WTC11 (cell line): ENCODE measurements at regions not wholly inside any gene's neighbourhood (a gene's known extent, or its start where the extent isn't known, plus 50 kb on each side); places are given as distances from the start of the nearest gene placed in this dataset.
A peak's percentile ranks its signal among the peaks of the same experiment; 100 is the strongest.

ENCODE experiments used
- ATAC-seq: fragments of 200-7000 bp; cut with Tn5 transposase; 2 replicates; pipeline ENCODE4 v1.10.0; 2021; ENCODE audit warnings: mild to moderate bottlenecking, moderate library complexity
- CTCF ChIA-PET: fragments of 300-600 bp; sonication (Branson Sonifier 250); formaldehyde crosslinking; loops from one replicate; lab custom pipeline; 2021; ENCODE audit warnings: antibody characterized with exemption; lab: Charles Lee
- POLR2A ChIA-PET: fragments of 350-600 bp; sonication (Branson Sonifier 250); formaldehyde crosslinking; loops from one replicate; lab custom pipeline; 2021; ENCODE audit warnings: antibody characterized with exemption; lab: Charles Lee
- DNase-seq: peaks from one replicate; pipeline ENCODE4 v3.0.0; 2021; ENCODE audit warnings: low spot score
- H3K27ac Mint-ChIP-seq: 2 replicates; pipeline ENCODE4 v1.8.0; 2021; ENCODE audit warnings: mixed read lengths
- H3K27me3 Mint-ChIP-seq: 2 replicates; pipeline ENCODE4 v1.8.0; 2021; ENCODE audit warnings: low read depth, mild to moderate bottlenecking, moderate library complexity, mixed read lengths
- H3K36me3 Mint-ChIP-seq: 2 replicates; pipeline ENCODE4 v1.8.0; 2021; ENCODE audit warnings: mixed read lengths
- H3K4me1 Mint-ChIP-seq: 2 replicates; pipeline ENCODE4 v1.8.0; 2022; ENCODE audit warnings: mixed read lengths
- H3K4me3 Mint-ChIP-seq: 2 replicates; pipeline ENCODE4 v1.8.0; 2021; ENCODE audit warnings: mild to moderate bottlenecking, moderate library complexity, mixed read lengths
- H3K9me3 Mint-ChIP-seq: 2 replicates; pipeline ENCODE4 v1.8.0; 2021; ENCODE audit warnings: mixed read lengths
- AFF4 ChIP-seq: sonication (generic); formaldehyde crosslinking; IDR thresholded peaks from 2 replicates; pipeline ENCODE4 v1.8.1; 2023; ENCODE audit warnings: mild to moderate bottlenecking, missing genetic modification reagents, borderline replicate concordance
- AR ChIP-seq: fragments of 250-450 bp; sonication (Bioruptor Pico); IDR thresholded peaks from 2 replicates; pipeline ENCODE4 v1.9.0; 2021; ENCODE audit warnings: mild to moderate bottlenecking
- ARID4B ChIP-seq: sonication (generic); formaldehyde crosslinking; IDR thresholded peaks from 2 replicates; pipeline ENCODE4 v1.8.0; 2023; ENCODE audit warnings: missing genetic modification reagents, mild to moderate bottlenecking, borderline replicate concordance
- ETV6 ChIP-seq: sonication (generic); formaldehyde crosslinking; IDR thresholded peaks from 2 replicates; pipeline ENCODE4 v1.8.1; 2022; ENCODE audit warnings: mild to moderate bottlenecking, missing genetic modification reagents
- PRDM15 ChIP-seq: sonication (generic); formaldehyde crosslinking; IDR thresholded peaks from 2 replicates; pipeline ENCODE4 v1.8.0; 2022; ENCODE audit warnings: missing genetic modification reagents
- SP1 ChIP-seq: sonication (generic); formaldehyde crosslinking; conservative IDR thresholded peaks from 2 replicates; pipeline ENCODE4 v1.8.1; 2022; ENCODE audit warnings: missing genetic modification reagents
- TEAD1 ChIP-seq: sonication (generic); formaldehyde crosslinking; IDR thresholded peaks from 2 replicates; pipeline ENCODE4 v1.8.0; 2022; ENCODE audit warnings: mild to moderate bottlenecking, missing genetic modification reagents
- TP53 ChIP-seq: sonication (generic); formaldehyde crosslinking; IDR thresholded peaks from 2 replicates; pipeline ENCODE4 v1.8.1; 2023; ENCODE audit warnings: mild to moderate bottlenecking, missing genetic modification reagents
- ZBTB21 ChIP-seq: sonication (generic); formaldehyde crosslinking; IDR thresholded peaks from 2 replicates; pipeline ENCODE4 v1.8.1; 2023; ENCODE audit warnings: mild to moderate bottlenecking, missing genetic modification reagents, borderline replicate concordance
- ZMAT4 ChIP-seq: fragments of 250-450 bp; sonication (Bioruptor Pico); IDR thresholded peaks from 2 replicates; pipeline ENCODE4 v1.9.0; 2021; ENCODE audit warnings: mild to moderate bottlenecking
- ZNF396 ChIP-seq: fragments of 250-450 bp; sonication (Bioruptor Pico); IDR thresholded peaks from 2 replicates; pipeline ENCODE4 v1.8.0; 2021; ENCODE audit warnings: mild to moderate bottlenecking, moderate library complexity, borderline replicate concordance
- ZNF512 ChIP-seq: sonication (generic); formaldehyde crosslinking; IDR thresholded peaks from 2 replicates; pipeline ENCODE4 v1.8.1; 2022; ENCODE audit warnings: missing genetic modification reagents, borderline replicate concordance

GRCh38 chr12:90311561-90311960 is 602.9 kb upstream of the ATP2B1 start (continued):
- no peak for TF ChIP-seq ZMAT4 (CRISPR knock-in tag)
- TF ChIP-seq ARID4B = no peak
- no peak for TF ChIP-seq SP1 (CRISPR knock-in tag)
- no peak for TF ChIP-seq TP53 (CRISPR knock-in tag)
- TF ChIP-seq TEAD1 (CRISPR knock-in tag) = no peak
- TF ChIP-seq ZNF396 = no peak
- TF ChIP-seq ZBTB21 = no peak
- no peak for TF ChIP-seq AFF4 (CRISPR knock-in tag)

- ChIA-PET CTCF (no interaction called here), POLR2A (no interaction called here)
- no peaks in the 10 kb centered on the region for H3K27me3 Mint-ChIP-seq
- DNase-seq (peak; percentile 17), ATAC-seq (peak; percentile 79)
- H3K36me3 Mint-ChIP-seq = no peaks in the 10 kb centered on the region
- no peak overlapping the region for H3K4me3 Mint-ChIP-seq
- TF ChIP-seq ETV6 (CRISPR knock-in tag) = no peak
- no peak for TF ChIP-seq PRDM15 (CRISPR knock-in tag)
- TF ChIP-seq ZNF512 (CRISPR knock-in tag) = no peak
- TF ChIP-seq AFF4 (CRISPR knock-in tag) = no peak
- no peak for TF ChIP-seq AR (CRISPR knock-in tag)
- no peaks in the 10 kb centered on the region for H3K9me3 Mint-ChIP-seq
- peaks cover 7% of the 10 kb centered on the region for H3K4me1 Mint-ChIP-seq
- H3K27ac Mint-ChIP-seq = no peak overlapping the region
Observed at GRCh38 chr12:90305379-90305778, 596.7 kb upstream of the ATP2B1 start.
